WTC11 (cell line): ENCODE measurements at regions not wholly inside any gene's neighbourhood (a gene's known extent, or its start where the extent isn't known, plus 50 kb on each side); places are given as distances from the start of the nearest gene placed in this dataset.
A peak's percentile ranks its signal among the peaks of the same experiment; 100 is the strongest.

Experiments
- ATAC-seq: fragments of 200-7000 bp; cut with Tn5 transposase; 2 replicates; pipeline ENCODE4 v1.10.0; 2021; ENCODE audit warnings: mild to moderate bottlenecking, moderate library complexity
- CTCF ChIA-PET: fragments of 300-600 bp; sonication (Branson Sonifier 250); formaldehyde crosslinking; loops from one replicate; lab custom pipeline; 2021; ENCODE audit warnings: antibody characterized with exemption; lab: Charles Lee
- POLR2A ChIA-PET: fragments of 350-600 bp; sonication (Branson Sonifier 250); formaldehyde crosslinking; loops from one replicate; lab custom pipeline; 2021; ENCODE audit warnings: antibody characterized with exemption; lab: Charles Lee
- DNase-seq: peaks from one replicate; pipeline ENCODE4 v3.0.0; 2021; ENCODE audit warnings: low spot score
- H3K27ac Mint-ChIP-seq: 2 replicates; pipeline ENCODE4 v1.8.0; 2021; ENCODE audit warnings: mixed read lengths
- H3K27me3 Mint-ChIP-seq: 2 replicates; pipeline ENCODE4 v1.8.0; 2021; ENCODE audit warnings: low read depth, mild to moderate bottlenecking, moderate library complexity, mixed read lengths
- H3K36me3 Mint-ChIP-seq: 2 replicates; pipeline ENCODE4 v1.8.0; 2021; ENCODE audit warnings: mixed read lengths
- H3K4me1 Mint-ChIP-seq: 2 replicates; pipeline ENCODE4 v1.8.0; 2022; ENCODE audit warnings: mixed read lengths
- H3K4me3 Mint-ChIP-seq: 2 replicates; pipeline ENCODE4 v1.8.0; 2021; ENCODE audit warnings: mild to moderate bottlenecking, moderate library complexity, mixed read lengths
- H3K9me3 Mint-ChIP-seq: 2 replicates; pipeline ENCODE4 v1.8.0; 2021; ENCODE audit warnings: mixed read lengths
- ATF1 ChIP-seq: sonication (generic); formaldehyde crosslinking; IDR thresholded peaks from 2 replicates; pipeline ENCODE4 v1.8.1; 2023; ENCODE audit warnings: mild to moderate bottlenecking, moderate library complexity, missing genetic modification reagents
- ATF2 ChIP-seq: sonication (generic); formaldehyde crosslinking; IDR thresholded peaks from 2 replicates; pipeline ENCODE4 v1.8.1; 2022; ENCODE audit warnings: low read depth, missing genetic modification reagents, borderline replicate concordance
- E2F1 ChIP-seq: sonication (generic); formaldehyde crosslinking; IDR thresholded peaks from 2 replicates; pipeline ENCODE4 v1.8.0; 2022; ENCODE audit warnings: mild to moderate bottlenecking, missing genetic modification reagents
- E2F4 ChIP-seq: sonication (generic); formaldehyde crosslinking; IDR thresholded peaks from 2 replicates; pipeline ENCODE4 v1.8.1; 2022; ENCODE audit warnings: low read depth, mild to moderate bottlenecking, moderate library complexity, missing genetic modification reagents, borderline replicate concordance
- PRRX2 ChIP-seq: fragments of 250-450 bp; sonication (Bioruptor Pico); IDR thresholded peaks from 2 replicates; pipeline ENCODE4 v1.8.0; 2021; ENCODE audit warnings: mild to moderate bottlenecking
- SMAD3 ChIP-seq: sonication (generic); formaldehyde crosslinking; IDR thresholded peaks from 2 replicates; pipeline ENCODE4 v1.8.0; 2022; ENCODE audit warnings: missing genetic modification reagents, mild to moderate bottlenecking, borderline replicate concordance
- SP1 ChIP-seq: sonication (generic); formaldehyde crosslinking; conservative IDR thresholded peaks from 2 replicates; pipeline ENCODE4 v1.8.1; 2022; ENCODE audit warnings: missing genetic modification reagents
- TEAD1 ChIP-seq: sonication (generic); formaldehyde crosslinking; IDR thresholded peaks from 2 replicates; pipeline ENCODE4 v1.8.0; 2022; ENCODE audit warnings: mild to moderate bottlenecking, missing genetic modification reagents
- USF2 ChIP-seq: sonication (generic); formaldehyde crosslinking; IDR thresholded peaks from 2 replicates; pipeline ENCODE4 v1.8.1; 2023; ENCODE audit warnings: mild to moderate bottlenecking, missing genetic modification reagents, moderate library complexity
- ZNF138 ChIP-seq: sonication (generic); formaldehyde crosslinking; conservative IDR thresholded peaks from 2 replicates; pipeline ENCODE4 v1.8.1; 2022; ENCODE audit warnings: mild to moderate bottlenecking, moderate library complexity, missing genetic modification reagents
- ZNF263 ChIP-seq: sonication (generic); formaldehyde crosslinking; IDR thresholded peaks from 2 replicates; pipeline ENCODE4 v1.8.1; 2022; ENCODE audit warnings: low read depth, mild to moderate bottlenecking, moderate library complexity, missing genetic modification reagents
- ZNF416 ChIP-seq: fragments of 250-450 bp; sonication (Bioruptor Pico); IDR thresholded peaks from 2 replicates; pipeline ENCODE4 v1.9.0; 2021; ENCODE audit warnings: mild to moderate bottlenecking, inconsistent platforms
- ZNF671 ChIP-seq: fragments of 250-450 bp; sonication (Bioruptor Pico); IDR thresholded peaks from 2 replicates; pipeline ENCODE4 v1.8.0; 2021; ENCODE audit warnings: mild to moderate bottlenecking

GRCh38 chr6:27836783-27837624 is 75.2 kb downstream of the OR2B2 start (continued):
- TF ChIP-seq USF2 (CRISPR knock-in tag) (no peak), ATF1 (CRISPR knock-in tag) (no peak), PRRX2 (CRISPR knock-in tag) (peak; percentile 96), ATF2 (CRISPR knock-in tag) (no peak)

GRCh38 chr6:27836141-27836782 is 75.9 kb downstream of the OR2B2 start:
- Mint-ChIP-seq H3K4me3 (no peak overlapping the region), H3K9me3 (no peaks in the 10 kb centered on the region), H3K27ac (no peak overlapping the region; the same call in 1 of the 2 replicates), H3K4me1 (peaks cover 33% of the 10 kb centered on the region), H3K36me3 (no peaks in the 10 kb centered on the region), H3K27me3 (no peaks in the 10 kb centered on the region)
- DNase-seq (no peak), ATAC-seq (no peak)
- CTCF ChIA-PET: no interaction called here
- TF ChIP-seq SMAD3 (CRISPR knock-in tag): no peak
- no peak for TF ChIP-seq E2F4 (CRISPR knock-in tag)
- no peak for TF ChIP-seq E2F1 (CRISPR knock-in tag)
- no peak for TF ChIP-seq ZNF671
- no peak for TF ChIP-seq ZNF263 (CRISPR knock-in tag)
- TF ChIP-seq SP1: no peak
- TF ChIP-seq PRRX2 (CRISPR knock-in tag): 0 out of 2 replicates have a peak, but pooled peaks have one; percentile 11
- POLR2A ChIA-PET: interaction anchor here (0.6 to 11.2 kb wide), 20 partner anchors 12 to 1804 kb away, joined by 3 to 729 read pairs (median 20); a partner anchor contains a TSS

- CTCF ChIA-PET: interaction anchor here (1.1 to 1.4 kb wide), 2 partner anchors 35 to 60 kb away, joined by 4 to 5 read pairs; no protein-coding TSS in a partner anchor
- H3K27me3 Mint-ChIP-seq: no peaks in the 10 kb centered on the region
- H3K27ac Mint-ChIP-seq: peak overlapping the region; percentile 88
- DNase-seq (no peak), ATAC-seq (no peak)
- POLR2A ChIA-PET: interaction anchor here (3.7 to 11.2 kb wide), 5 partner anchors 24 to 1711 kb away, joined by 24 to 729 read pairs (median 203); a partner anchor contains a TSS
- H3K9me3 Mint-ChIP-seq: no peaks in the 10 kb centered on the region
- no peak for TF ChIP-seq ZNF416
- no peak for TF ChIP-seq ZNF138 (CRISPR knock-in tag)
- no peak for TF ChIP-seq TEAD1 (CRISPR knock-in tag)
- no peak overlapping the region for H3K4me3 Mint-ChIP-seq
- H3K4me1 Mint-ChIP-seq: peaks cover 36% of the 10 kb centered on the region
- H3K36me3 Mint-ChIP-seq: peaks cover 6% of the 10 kb centered on the region; the same call in 1 of the 2 replicates
These were observed 77.2 kb downstream of the OR2B2 start for GRCh38 chr6:27834879-27835549.
